ENCODE measurements at regions not wholly inside any gene's neighbourhood (a gene's known extent, or its start where the extent isn't known, plus 50 kb on each side); places are given as distances from the start of the nearest gene placed in this dataset.

GRCh38 chr11:92709329-92709728 is 260.1 kb upstream of the MTNR1B start:
- Histone ChIP-seq H3K27me3 (ENCODE audit: low read length) (no peaks in the 10 kb centered on the region), H3K4me3 (ENCODE audit: insufficient read depth, low read length, poor library complexity, severe bottlenecking) (no peak overlapping the region), H2AFZ (ENCODE audit: low read depth, low read length, severe bottlenecking) (no peak overlapping the region), H3K27ac (ENCODE audit: low read depth, low read length) (no peak overlapping the region), H3K9me2 (replicated peaks; ENCODE audit: insufficient read depth, low read length) (no peaks in the 10 kb centered on the region), H3K36me3 (ENCODE audit: low read length) (no peaks in the 10 kb centered on the region), H3K4me2 (ENCODE audit: low read depth, low read length, poor library complexity, severe bottlenecking) (no peak overlapping the region), H3K9me3 (ENCODE audit: insufficient read depth, low read length) (0 out of 2 replicates have a peak, but pooled peaks cover 9% of the 10 kb centered on the region), H3F3A (ENCODE audit: insufficient read depth) (no peaks in the 10 kb centered on the region), H4K20me1 (ENCODE audit: low read depth, low read length) (no peaks in the 10 kb centered on the region), H3K9ac (ENCODE audit: low read length) (no peak overlapping the region), H3K79me2 (ENCODE audit: insufficient read depth, low read length) (no peaks in the 10 kb centered on the region)
- TF ChIP-seq, protein P1, sequence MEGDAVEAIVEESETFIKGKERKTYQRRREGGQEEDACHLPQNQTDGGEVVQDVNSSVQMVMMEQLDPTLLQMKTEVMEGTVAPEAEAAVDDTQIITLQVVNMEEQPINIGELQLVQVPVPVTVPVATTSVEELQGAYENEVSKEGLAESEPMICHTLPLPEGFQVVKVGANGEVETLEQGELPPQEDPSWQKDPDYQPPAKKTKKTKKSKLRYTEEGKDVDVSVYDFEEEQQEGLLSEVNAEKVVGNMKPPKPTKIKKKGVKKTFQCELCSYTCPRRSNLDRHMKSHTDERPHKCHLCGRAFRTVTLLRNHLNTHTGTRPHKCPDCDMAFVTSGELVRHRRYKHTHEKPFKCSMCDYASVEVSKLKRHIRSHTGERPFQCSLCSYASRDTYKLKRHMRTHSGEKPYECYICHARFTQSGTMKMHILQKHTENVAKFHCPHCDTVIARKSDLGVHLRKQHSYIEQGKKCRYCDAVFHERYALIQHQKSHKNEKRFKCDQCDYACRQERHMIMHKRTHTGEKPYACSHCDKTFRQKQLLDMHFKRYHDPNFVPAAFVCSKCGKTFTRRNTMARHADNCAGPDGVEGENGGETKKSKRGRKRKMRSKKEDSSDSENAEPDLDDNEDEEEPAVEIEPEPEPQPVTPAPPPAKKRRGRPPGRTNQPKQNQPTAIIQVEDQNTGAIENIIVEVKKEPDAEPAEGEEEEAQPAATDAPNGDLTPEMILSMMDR (IDR thresholded peaks at IDR 0.05; ENCODE audit: insufficient read depth, low read length, poor library complexity, severe bottlenecking), result no peak
- no peak for TF ChIP-seq EZH2phosphoT487 (conservative IDR thresholded peaks at IDR 0.05; ENCODE audit: low read length)

DNA sequence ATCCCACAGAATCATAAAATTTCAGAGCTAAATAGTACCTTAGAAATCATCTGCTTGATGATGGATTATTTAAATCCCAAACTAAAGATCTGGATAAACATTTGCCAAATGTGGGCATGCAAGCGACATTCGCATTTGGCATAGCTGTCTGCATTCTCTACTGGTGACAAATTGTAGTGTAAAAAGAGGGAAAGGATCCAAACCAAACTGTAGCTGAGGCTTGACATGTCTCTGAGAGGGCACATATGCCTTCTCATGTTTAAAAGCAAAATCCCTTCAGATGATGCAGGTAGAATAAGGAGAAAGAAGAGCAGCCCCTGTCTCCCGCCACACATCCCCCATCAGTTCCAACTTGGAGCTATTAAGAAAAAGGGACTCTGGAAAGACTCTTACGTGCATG is 257.5 kb upstream of the MTNR1B start:
- no peaks in the 10 kb centered on the region for H3F3A ChIP-seq (ENCODE audit: insufficient read depth)
- TF ChIP-seq EZH2phosphoT487 (conservative IDR thresholded peaks at IDR 0.05; ENCODE audit: low read length), result no peak
- TF ChIP-seq, protein P1 (IDR thresholded peaks at IDR 0.05; ENCODE audit: insufficient read depth, low read length, poor library complexity, severe bottlenecking), result no peak

GRCh38 chr11:92714111-92714510 is 255.3 kb upstream of the MTNR1B start:
- Histone ChIP-seq H3K27ac (ENCODE audit: low read depth, low read length) (no peak overlapping the region), H3K9ac (ENCODE audit: low read length) (no peak overlapping the region), H3K79me2 (ENCODE audit: insufficient read depth, low read length) (no peaks in the 10 kb centered on the region), H3K36me3 (ENCODE audit: low read length) (no peaks in the 10 kb centered on the region), H3K4me2 (ENCODE audit: low read depth, low read length, poor library complexity, severe bottlenecking) (no peak overlapping the region), H3K27me3 (ENCODE audit: low read length) (no peaks in the 10 kb centered on the region), H3F3A (ENCODE audit: insufficient read depth) (no peaks in the 10 kb centered on the region), H3K9me2 (replicated peaks; ENCODE audit: insufficient read depth, low read length) (no peaks in the 10 kb centered on the region), H3K9me3 (ENCODE audit: insufficient read depth, low read length) (no peaks in the 10 kb centered on the region), H2AFZ (ENCODE audit: low read depth, low read length, severe bottlenecking) (no peak overlapping the region), H3K4me3 (ENCODE audit: insufficient read depth, low read length, poor library complexity, severe bottlenecking) (no peak overlapping the region), H4K20me1 (ENCODE audit: low read depth, low read length) (no peaks in the 10 kb centered on the region)
- TF ChIP-seq, protein P1 (IDR thresholded peaks at IDR 0.05; ENCODE audit: insufficient read depth, low read length, poor library complexity, severe bottlenecking), result no peak
- no peak for TF ChIP-seq EZH2phosphoT487 (conservative IDR thresholded peaks at IDR 0.05; ENCODE audit: low read length)

More for the DNA sequence above, 257.5 kb upstream of the MTNR1B start:
- Histone ChIP-seq H3K9ac (ENCODE audit: low read length) (no peak overlapping the region), H3K9me2 (replicated peaks; ENCODE audit: insufficient read depth, low read length) (no peaks in the 10 kb centered on the region), H3K9me3 (ENCODE audit: insufficient read depth, low read length) (no peaks in the 10 kb centered on the region), H3K36me3 (ENCODE audit: low read length) (no peaks in the 10 kb centered on the region), H3K4me3 (ENCODE audit: insufficient read depth, low read length, poor library complexity, severe bottlenecking) (no peak overlapping the region), H3K27me3 (ENCODE audit: low read length) (no peaks in the 10 kb centered on the region), H3K27ac (ENCODE audit: low read depth, low read length) (no peak overlapping the region), H3K4me2 (ENCODE audit: low read depth, low read length, poor library complexity, severe bottlenecking) (no peak overlapping the region), H3K79me2 (ENCODE audit: insufficient read depth, low read length) (no peaks in the 10 kb centered on the region), H2AFZ (ENCODE audit: low read depth, low read length, severe bottlenecking) (no peak overlapping the region), H4K20me1 (ENCODE audit: low read depth, low read length) (no peaks in the 10 kb centered on the region)

Measured in SU-DHL-6 (cell line).